MCF 10A (cell line): ENCODE measurements at regions not wholly inside any gene's neighbourhood (a gene's known extent, or its start where the extent isn't known, plus 50 kb on each side); places are given as distances from the start of the nearest gene placed in this dataset.

Experiments used
- BruUV-seq: library from RNA; stranded (reverse); fragments of 400-500 nt; replicated peaks from 2 replicates; lab custom pipeline; 2021; lab: Mats Ljungman, UMichigan
- CTCF ChIA-PET: fragments of 300-600 bp; sonication (Branson Sonifier 250); formaldehyde crosslinking; extraction: SDS; loops from one replicate; lab custom pipeline; 2021; ENCODE audit warnings: antibody characterized with exemption, inconsistent platforms; lab: Yijun Ruan, JAX
- POLR2A ChIA-PET: fragments of 300-600, 350-650 bp; sonication (Branson Sonifier 250); formaldehyde crosslinking; extraction: SDS; loops from one replicate; lab custom pipeline; 2020; ENCODE audit warnings: antibody characterized with exemption, inconsistent platforms; lab: Yijun Ruan, JAX
- DNase-seq: peaks from one replicate; pipeline ENCODE4 v3.0.0-alpha.2; 2018; ENCODE audit not compliant: unreplicated experiment
- H3K27ac Mint-ChIP-seq: one replicate; pipeline ENCODE4 v1.8.0; 2022; ENCODE audit warnings: mild to moderate bottlenecking, low read depth, mixed read lengths; ENCODE audit not compliant: unreplicated experiment
- H3K27me3 Mint-ChIP-seq: one replicate; pipeline ENCODE4 v1.8.0; 2022; ENCODE audit warnings: mixed read lengths; ENCODE audit not compliant: insufficient read depth, unreplicated experiment
- H3K36me3 Mint-ChIP-seq: one replicate; pipeline ENCODE4 v1.8.0; 2022; ENCODE audit warnings: mild to moderate bottlenecking, moderate library complexity, mixed read lengths; ENCODE audit not compliant: insufficient read depth, unreplicated experiment
- H3K4me1 Mint-ChIP-seq: one replicate; pipeline ENCODE4 v1.8.0; 2022; ENCODE audit warnings: mixed read lengths; ENCODE audit not compliant: insufficient read depth, unreplicated experiment
- H3K4me3 Mint-ChIP-seq: one replicate; pipeline ENCODE4 v1.8.0; 2022; ENCODE audit warnings: mild to moderate bottlenecking, moderate library complexity, mixed read lengths; ENCODE audit not compliant: unreplicated experiment
- H3K9me3 Mint-ChIP-seq: one replicate; pipeline ENCODE4 v1.8.0; 2022; ENCODE audit warnings: mixed read lengths; ENCODE audit not compliant: unreplicated experiment
- intact Hi-C: fragments of 100-400 bp; cut with micrococcal nuclease; formaldehyde crosslinking; loops from 2 replicates; pipeline ENCODE4 v1.14.1; 2022
- TF ChIP-seq, protein P1 (sequence below): fragments of 200-600 bp; IDR thresholded peaks from one replicate; pipeline ENCODE4 v1.8.0; 2022; ENCODE audit warnings: antibody characterized with exemption, mild to moderate bottlenecking; ENCODE audit not compliant: unreplicated experiment

DNA sequence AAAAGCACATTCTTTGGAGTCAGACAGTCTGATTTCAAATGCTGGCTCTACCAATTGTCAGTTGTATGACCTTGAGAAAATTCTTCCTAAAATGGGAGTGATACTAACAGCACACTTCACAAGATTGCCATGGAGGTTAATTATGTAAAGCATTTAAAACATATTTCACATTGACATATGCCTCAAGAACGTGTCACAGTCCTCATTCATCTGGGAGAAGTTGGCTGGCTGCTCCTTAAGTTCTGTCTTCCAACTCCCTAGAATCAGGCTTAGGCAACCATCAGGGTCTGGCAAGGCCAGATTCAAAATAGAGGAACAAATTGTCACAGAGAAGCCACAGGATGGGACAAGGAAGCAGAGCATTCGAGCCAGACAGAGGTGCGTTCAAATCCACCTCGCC, 228.0 kb upstream of the RND3 start:
- no peaks in the 10 kb centered on the region for H3K27me3 Mint-ChIP-seq
- H3K27ac Mint-ChIP-seq, result no peak overlapping the region
- POLR2A ChIA-PET, result no interaction called here
- no TSS peak for BruUV-seq
- no peaks in the 10 kb centered on the region for H3K4me1 Mint-ChIP-seq
- no peaks in the 10 kb centered on the region for H3K36me3 Mint-ChIP-seq
- intact Hi-C loops, result no loop called here
- no peak overlapping the region for H3K4me3 Mint-ChIP-seq
- CTCF ChIA-PET, result interaction anchor here (0.7 to 0.8 kb wide), 2 partner anchors 12 to 520 kb away, joined by 3 to 5 read pairs; no protein-coding TSS in a partner anchor
- TF ChIP-seq, protein P1, sequence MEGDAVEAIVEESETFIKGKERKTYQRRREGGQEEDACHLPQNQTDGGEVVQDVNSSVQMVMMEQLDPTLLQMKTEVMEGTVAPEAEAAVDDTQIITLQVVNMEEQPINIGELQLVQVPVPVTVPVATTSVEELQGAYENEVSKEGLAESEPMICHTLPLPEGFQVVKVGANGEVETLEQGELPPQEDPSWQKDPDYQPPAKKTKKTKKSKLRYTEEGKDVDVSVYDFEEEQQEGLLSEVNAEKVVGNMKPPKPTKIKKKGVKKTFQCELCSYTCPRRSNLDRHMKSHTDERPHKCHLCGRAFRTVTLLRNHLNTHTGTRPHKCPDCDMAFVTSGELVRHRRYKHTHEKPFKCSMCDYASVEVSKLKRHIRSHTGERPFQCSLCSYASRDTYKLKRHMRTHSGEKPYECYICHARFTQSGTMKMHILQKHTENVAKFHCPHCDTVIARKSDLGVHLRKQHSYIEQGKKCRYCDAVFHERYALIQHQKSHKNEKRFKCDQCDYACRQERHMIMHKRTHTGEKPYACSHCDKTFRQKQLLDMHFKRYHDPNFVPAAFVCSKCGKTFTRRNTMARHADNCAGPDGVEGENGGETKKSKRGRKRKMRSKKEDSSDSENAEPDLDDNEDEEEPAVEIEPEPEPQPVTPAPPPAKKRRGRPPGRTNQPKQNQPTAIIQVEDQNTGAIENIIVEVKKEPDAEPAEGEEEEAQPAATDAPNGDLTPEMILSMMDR, result no peak
- no peaks in the 10 kb centered on the region for H3K9me3 Mint-ChIP-seq
- DNase-seq, result no peak

DNA sequence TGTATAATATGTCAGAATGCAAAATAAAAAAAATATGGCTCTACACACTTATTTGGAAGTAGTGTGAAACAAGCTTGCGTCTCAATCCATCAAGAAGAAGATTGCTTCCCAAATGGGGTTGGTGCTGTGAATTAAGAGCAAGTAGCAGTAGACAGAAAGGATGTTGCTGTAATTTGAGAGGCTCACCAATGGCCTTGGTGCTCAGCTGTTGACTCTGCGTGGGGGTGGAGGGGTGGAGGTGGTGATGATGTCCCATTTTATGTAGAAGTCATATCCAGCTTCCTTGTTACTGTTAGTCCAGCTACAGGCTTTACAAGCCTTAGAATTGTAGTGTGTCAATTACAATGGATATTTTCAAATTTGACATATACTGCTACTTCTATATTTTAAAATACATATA, 223.4 kb upstream of the RND3 start:
- no peaks in the 10 kb centered on the region for H3K36me3 Mint-ChIP-seq
- DNase-seq, result no peak
- TF ChIP-seq, protein P1, result no peak
- H3K4me3 Mint-ChIP-seq, result no peak overlapping the region
- intact Hi-C loops, result no loop called here
- H3K27me3 Mint-ChIP-seq, result no peaks in the 10 kb centered on the region
- no peak overlapping the region for H3K27ac Mint-ChIP-seq
- CTCF ChIA-PET, result no interaction called here
- no TSS peak for BruUV-seq
- no peaks in the 10 kb centered on the region for H3K9me3 Mint-ChIP-seq
- H3K4me1 Mint-ChIP-seq, result no peaks in the 10 kb centered on the region
- POLR2A ChIA-PET, result no interaction called here

DNA sequence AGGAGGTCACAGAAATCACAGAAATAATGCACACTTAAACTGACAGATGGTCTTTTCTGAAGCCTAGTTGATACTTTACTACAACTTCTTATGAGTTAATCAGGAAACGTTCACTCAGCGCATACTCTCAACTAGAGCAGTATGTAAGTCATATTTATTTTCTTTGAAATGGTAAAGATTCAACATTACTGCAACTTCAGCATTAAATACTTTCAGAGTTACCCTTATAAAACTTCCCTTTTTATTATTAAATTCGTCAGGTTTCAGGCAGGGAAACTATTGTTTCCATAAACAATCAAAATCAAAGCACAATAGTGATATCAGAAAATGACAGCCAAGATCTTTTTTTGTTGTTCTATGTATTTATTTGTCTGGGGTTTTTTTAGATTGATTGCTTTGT, 222.6 kb upstream of the RND3 start:
- ChIA-PET POLR2A (no interaction called here), CTCF (no interaction called here)
- no TSS peak for BruUV-seq
- Mint-ChIP-seq H3K36me3 (no peaks in the 10 kb centered on the region), H3K9me3 (no peaks in the 10 kb centered on the region), H3K4me1 (no peaks in the 10 kb centered on the region), H3K27ac (no peak overlapping the region), H3K27me3 (no peaks in the 10 kb centered on the region), H3K4me3 (no peak overlapping the region)
- TF ChIP-seq, protein P1, result no peak
- DNase-seq, result no peak
- intact Hi-C loops, result no loop called here

DNA sequence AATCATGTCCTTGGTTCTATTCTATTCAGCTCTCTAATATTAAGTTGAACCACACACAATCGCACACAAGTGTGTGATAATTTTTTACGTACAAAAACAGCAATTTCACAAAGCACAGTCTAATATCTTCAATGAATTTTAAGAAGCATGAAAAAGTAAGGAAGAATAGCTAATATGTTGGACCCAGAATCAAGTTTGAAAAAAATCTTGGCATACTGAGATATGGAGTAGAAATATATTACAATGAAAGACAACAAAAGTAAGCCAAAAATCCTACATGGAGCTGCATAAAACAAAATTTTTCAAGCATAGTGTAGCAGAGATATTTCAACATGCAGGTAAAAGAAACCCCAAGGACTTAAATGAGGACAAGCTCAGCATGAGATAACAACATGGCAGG, 219.1 kb upstream of the RND3 start:
- TF ChIP-seq, protein P1, result no peak
- Mint-ChIP-seq H3K4me3 (no peak overlapping the region), H3K36me3 (no peaks in the 10 kb centered on the region), H3K4me1 (no peaks in the 10 kb centered on the region), H3K9me3 (no peaks in the 10 kb centered on the region), H3K27ac (no peak overlapping the region), H3K27me3 (no peaks in the 10 kb centered on the region)
- BruUV-seq, result no TSS peak
- CTCF ChIA-PET, result no interaction called here
- intact Hi-C loops, result loop anchor here (1.0 kb wide), 1 partner anchor 8 kb away; no protein-coding TSS in a partner anchor
- no peak for DNase-seq
- POLR2A ChIA-PET, result no interaction called here
